ENCODE measurements at regions not wholly inside any gene's neighbourhood (a gene's known extent, or its start where the extent isn't known, plus 50 kb on each side); places are given as distances from the start of the nearest gene placed in this dataset.

DNA sequence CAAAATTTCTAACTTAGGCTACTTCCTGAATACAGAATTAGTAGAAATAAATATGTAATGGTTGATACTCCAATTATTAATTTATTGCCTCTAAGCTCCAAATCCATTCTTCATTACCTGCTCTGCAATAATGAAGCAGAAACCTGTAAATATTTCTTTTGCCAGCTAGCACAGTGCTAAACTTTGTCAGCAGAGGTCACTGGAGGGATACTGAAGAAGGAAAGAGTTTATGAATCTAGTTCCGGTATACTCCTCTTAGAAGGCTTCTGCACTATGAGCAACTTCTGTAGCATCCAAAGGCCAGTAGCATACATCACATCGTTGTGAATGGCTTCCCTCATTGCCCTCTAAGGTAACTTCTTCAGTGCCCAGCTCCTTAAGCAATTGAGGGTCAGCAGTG is 81.0 kb upstream of the LHX8 start:
- H3K36me3 ChIP-seq: no peaks in the 10 kb centered on the region
- intact Hi-C loops (cut with DNase I): no loop called here
- H3K27ac ChIP-seq: no peak overlapping the region
- TF ChIP-seq, protein P1, sequence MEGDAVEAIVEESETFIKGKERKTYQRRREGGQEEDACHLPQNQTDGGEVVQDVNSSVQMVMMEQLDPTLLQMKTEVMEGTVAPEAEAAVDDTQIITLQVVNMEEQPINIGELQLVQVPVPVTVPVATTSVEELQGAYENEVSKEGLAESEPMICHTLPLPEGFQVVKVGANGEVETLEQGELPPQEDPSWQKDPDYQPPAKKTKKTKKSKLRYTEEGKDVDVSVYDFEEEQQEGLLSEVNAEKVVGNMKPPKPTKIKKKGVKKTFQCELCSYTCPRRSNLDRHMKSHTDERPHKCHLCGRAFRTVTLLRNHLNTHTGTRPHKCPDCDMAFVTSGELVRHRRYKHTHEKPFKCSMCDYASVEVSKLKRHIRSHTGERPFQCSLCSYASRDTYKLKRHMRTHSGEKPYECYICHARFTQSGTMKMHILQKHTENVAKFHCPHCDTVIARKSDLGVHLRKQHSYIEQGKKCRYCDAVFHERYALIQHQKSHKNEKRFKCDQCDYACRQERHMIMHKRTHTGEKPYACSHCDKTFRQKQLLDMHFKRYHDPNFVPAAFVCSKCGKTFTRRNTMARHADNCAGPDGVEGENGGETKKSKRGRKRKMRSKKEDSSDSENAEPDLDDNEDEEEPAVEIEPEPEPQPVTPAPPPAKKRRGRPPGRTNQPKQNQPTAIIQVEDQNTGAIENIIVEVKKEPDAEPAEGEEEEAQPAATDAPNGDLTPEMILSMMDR (IDR thresholded peaks at IDR 0.05): no peak
- no peak for TF ChIP-seq POLR2A (IDR thresholded peaks at IDR 0.05)
- H3K9me3 ChIP-seq: peaks cover 0 to 46% (median 2%) of the 10 kb centered on the region in 12 donors
- WGBS, 4 donors: 39 to 62% (median 55%) methylated on average over 2 of the region's 2 CpGs
- H3K4me3 ChIP-seq: no peak overlapping the region
- no peaks in the 10 kb centered on the region for H3K27me3 ChIP-seq
- ATAC-seq (no peak), DNase-seq (no peak)
- H3K4me1 ChIP-seq: no peaks in the 10 kb centered on the region

DNA sequence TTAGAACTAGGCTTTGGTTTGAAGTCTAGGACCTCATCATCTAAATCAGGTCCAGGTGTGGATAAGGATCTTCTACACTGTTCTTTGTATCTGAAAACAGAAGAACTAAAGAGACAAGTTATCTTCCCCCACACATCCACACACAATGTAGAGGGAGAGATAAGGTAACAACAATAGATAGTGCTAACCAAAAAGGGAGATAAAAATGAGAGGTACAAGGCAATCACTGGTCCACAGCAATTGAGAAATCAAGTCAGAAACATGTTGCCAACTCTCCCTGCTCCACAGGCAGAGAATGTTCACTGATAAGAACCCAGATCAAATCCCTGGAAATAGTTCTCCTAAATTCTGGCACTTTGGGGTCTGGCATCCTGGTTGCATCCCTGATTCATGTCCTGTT is 75.8 kb upstream of the LHX8 start:
- intact Hi-C loops (cut with DNase I): no loop called here
- ATAC-seq: no peak

DNA sequence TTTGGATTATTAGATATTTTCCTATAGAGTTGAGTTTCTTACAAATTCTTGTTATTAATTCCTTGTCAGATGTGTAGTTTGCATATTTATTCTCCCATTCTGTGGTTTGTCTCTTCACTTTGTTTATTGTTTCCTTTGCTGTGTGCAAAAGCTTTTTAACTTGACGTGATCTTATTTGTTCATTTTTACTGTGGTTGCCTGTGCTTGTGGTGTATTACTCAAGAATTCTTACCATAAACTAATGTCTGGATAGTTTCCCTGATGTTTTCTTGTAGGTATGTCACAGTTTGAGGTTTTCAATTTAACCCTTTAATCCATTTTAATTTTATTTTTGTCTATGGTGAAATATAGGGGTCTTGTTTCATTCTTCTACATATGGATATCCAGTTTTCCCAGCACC is 72.1 kb upstream of the LHX8 start:
- intact Hi-C loops (cut with DNase I): no loop called here
- Histone ChIP-seq H3K4me1 (no peaks in the 10 kb centered on the region), H3K4me3 (no peak overlapping the region), H3K27ac (no peak overlapping the region), H3K9me3 (peaks cover 0 to 33% (median 4%) of the 10 kb centered on the region in 12 donors), H3K36me3 (no peaks in the 10 kb centered on the region), H3K27me3 (no peaks in the 10 kb centered on the region)
- 77 to 81% (median 79%) methylated on average over 1 of the region's 1 CpG for WGBS, 4 donors
- no peak for TF ChIP-seq POLR2A (IDR thresholded peaks at IDR 0.05)
- TF ChIP-seq, protein P1 (IDR thresholded peaks at IDR 0.05): no peak
- DNase-seq (no peak), ATAC-seq (no peak)

More for the DNA sequence above, 75.8 kb upstream of the LHX8 start:
- TF ChIP-seq, protein P1 (IDR thresholded peaks at IDR 0.05): no peak
- TF ChIP-seq POLR2A (IDR thresholded peaks at IDR 0.05): no peak
- DNase-seq: no peak
- no peaks in the 10 kb centered on the region for H3K36me3 ChIP-seq
- H3K27me3 ChIP-seq: no peaks in the 10 kb centered on the region
- peaks cover 0 to 62% (median 4%) of the 10 kb centered on the region in 12 donors for H3K9me3 ChIP-seq
- H3K4me3 ChIP-seq: no peak overlapping the region
- H3K4me1 ChIP-seq: no peaks in the 10 kb centered on the region
- H3K27ac ChIP-seq: no peak overlapping the region

- WGBS, 4 donors: 58 to 100% (median 83%) methylated on average over 1 of the region's 1 CpG
- no peaks in the 10 kb centered on the region for H3K36me3 ChIP-seq
- DNase-seq: peak in 1 of 5 donors; percentile 18
- peaks cover 0 to 13% (median 0%) of the 10 kb centered on the region in 12 donors for H3K9me3 ChIP-seq
- no peak overlapping the region for H3K4me3 ChIP-seq
- H3K4me1 ChIP-seq: no peaks in the 10 kb centered on the region
- intact Hi-C loops (cut with DNase I): no loop called here
- ATAC-seq: no peak
- TF ChIP-seq, protein P1 (IDR thresholded peaks at IDR 0.05): no peak
- no peak for TF ChIP-seq POLR2A (IDR thresholded peaks at IDR 0.05)
- no peaks in the 10 kb centered on the region for H3K27me3 ChIP-seq
- H3K27ac ChIP-seq: no peak overlapping the region
These were observed 66.2 kb upstream of the LHX8 start for GRCh38 chr1:75067975-75068374.
